ENCODE measurements at regions not wholly inside any gene's neighbourhood (a gene's known extent, or its start where the extent isn't known, plus 50 kb on each side); places are given as distances from the start of the nearest gene placed in this dataset.

DNA sequence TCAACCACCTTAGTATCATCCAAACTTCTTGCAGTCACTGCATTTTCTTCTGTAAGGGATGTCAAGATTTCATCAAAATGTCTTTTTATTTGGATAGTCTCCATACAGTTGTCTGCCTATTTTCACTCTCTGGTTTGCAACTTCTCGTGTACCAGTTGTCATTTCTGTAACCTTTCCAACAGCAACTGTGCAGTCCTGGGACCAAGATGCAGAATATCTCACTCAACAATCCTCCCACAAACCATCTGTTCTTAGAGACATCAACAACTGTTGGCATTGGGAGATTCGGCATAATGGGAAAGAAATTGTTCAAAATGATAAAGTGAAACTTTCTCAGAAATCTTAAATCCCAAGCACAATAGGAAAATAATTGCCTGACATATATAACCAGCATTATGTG lies 933.6 kb upstream of the SLC39A10 start:
- DNase-seq (ENCODE audit: insufficient read length, low spot score), result no peak
- TF ChIP-seq, protein P1, sequence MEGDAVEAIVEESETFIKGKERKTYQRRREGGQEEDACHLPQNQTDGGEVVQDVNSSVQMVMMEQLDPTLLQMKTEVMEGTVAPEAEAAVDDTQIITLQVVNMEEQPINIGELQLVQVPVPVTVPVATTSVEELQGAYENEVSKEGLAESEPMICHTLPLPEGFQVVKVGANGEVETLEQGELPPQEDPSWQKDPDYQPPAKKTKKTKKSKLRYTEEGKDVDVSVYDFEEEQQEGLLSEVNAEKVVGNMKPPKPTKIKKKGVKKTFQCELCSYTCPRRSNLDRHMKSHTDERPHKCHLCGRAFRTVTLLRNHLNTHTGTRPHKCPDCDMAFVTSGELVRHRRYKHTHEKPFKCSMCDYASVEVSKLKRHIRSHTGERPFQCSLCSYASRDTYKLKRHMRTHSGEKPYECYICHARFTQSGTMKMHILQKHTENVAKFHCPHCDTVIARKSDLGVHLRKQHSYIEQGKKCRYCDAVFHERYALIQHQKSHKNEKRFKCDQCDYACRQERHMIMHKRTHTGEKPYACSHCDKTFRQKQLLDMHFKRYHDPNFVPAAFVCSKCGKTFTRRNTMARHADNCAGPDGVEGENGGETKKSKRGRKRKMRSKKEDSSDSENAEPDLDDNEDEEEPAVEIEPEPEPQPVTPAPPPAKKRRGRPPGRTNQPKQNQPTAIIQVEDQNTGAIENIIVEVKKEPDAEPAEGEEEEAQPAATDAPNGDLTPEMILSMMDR (IDR thresholded peaks at IDR 0.05; ENCODE audit: insufficient read depth, missing control alignments), result no peak
- FAIRE-seq, result no peak

DNA sequence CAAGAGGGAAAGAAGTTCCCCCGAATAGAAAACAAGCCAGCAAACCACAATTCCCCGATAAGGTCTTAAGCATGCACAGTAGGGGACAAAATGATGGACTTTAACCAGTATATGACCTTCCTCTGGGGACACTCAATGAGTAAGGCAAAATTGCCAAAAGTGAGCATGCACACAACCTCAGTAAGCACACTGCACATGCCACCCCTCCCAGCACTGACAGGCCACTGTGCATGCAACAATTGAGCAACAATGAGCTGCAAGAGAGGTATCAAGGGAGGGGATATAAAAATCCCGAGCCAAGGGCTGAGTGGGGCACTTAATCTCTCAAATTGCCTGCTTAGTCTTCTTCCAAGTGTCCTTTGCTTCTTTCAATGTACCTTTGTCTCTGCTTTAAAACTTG lies 935.8 kb upstream of the SLC39A10 start:
- no peak for FAIRE-seq
- TF ChIP-seq, protein P1 (IDR thresholded peaks at IDR 0.05; ENCODE audit: insufficient read depth, missing control alignments), result no peak
- DNase-seq (ENCODE audit: insufficient read length, low spot score), result no peak

DNA sequence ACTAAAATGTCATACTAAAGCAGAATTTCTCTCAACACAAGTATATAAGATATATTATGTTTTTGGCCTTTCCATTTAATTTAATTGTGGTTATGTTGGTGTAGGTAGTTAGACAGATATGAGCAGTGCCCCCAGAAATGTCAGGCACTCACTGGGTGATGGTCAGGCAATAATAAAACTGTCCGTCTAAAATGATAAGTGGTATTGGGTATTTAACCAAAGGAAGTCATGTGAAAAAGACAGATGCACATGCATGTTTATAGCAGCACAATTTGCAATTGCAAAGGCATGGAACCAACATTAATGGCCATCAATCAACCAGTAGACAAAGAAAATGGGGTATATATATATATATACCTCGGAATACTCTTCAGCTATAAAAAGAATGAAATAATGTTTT lies 936.6 kb upstream of the SLC39A10 start:
- DNase-seq (ENCODE audit: insufficient read length, low spot score) (no peak), FAIRE-seq (no peak)
- TF ChIP-seq, protein P1 (IDR thresholded peaks at IDR 0.05; ENCODE audit: insufficient read depth, missing control alignments), result no peak

DNA sequence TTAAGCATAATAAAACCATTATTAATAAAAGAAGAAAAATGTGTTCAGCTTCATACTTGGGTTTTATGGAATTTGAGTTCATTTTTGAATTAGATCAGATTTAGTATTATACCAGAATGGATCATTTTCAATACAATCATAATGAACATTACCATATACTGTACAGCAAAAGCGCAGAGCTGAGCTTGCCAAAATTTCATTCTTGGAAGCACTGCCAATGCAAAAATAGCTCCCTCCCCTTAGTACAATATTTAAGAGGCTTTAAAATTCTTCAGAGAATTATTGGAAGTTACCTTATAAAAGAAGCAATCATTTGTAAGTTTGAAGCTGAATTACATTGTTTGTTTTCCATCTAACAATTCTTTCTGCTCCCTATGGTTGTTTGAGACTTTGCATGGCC lies 938.1 kb upstream of the SLC39A10 start:
- no peak for FAIRE-seq
- DNase-seq (ENCODE audit: insufficient read length, low spot score), result no peak
- TF ChIP-seq, protein P1 (IDR thresholded peaks at IDR 0.05; ENCODE audit: insufficient read depth, missing control alignments), result no peak

DNA sequence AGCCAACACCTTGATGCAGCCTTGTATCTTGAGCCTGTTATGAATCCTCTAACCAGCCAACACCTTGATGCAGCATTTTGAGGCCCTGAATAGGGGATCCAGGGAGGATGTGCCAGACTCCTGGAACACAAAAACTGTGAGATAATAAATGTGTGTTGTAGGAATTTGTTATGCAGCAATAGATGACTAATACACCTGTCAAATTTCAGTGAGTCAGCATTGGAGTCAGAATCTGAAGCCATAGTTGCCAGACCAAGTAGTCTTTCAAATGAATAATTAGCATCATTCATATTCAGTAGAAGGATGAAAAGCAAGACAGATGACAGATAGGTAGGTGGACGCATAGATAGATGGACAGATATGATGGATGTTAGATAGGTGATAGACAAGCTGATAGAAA lies 942.5 kb upstream of the SLC39A10 start:
- DNase-seq (ENCODE audit: insufficient read length, low spot score) (no peak), FAIRE-seq (no peak)
- TF ChIP-seq, protein P1 (IDR thresholded peaks at IDR 0.05; ENCODE audit: insufficient read depth, missing control alignments), result no peak

DNA sequence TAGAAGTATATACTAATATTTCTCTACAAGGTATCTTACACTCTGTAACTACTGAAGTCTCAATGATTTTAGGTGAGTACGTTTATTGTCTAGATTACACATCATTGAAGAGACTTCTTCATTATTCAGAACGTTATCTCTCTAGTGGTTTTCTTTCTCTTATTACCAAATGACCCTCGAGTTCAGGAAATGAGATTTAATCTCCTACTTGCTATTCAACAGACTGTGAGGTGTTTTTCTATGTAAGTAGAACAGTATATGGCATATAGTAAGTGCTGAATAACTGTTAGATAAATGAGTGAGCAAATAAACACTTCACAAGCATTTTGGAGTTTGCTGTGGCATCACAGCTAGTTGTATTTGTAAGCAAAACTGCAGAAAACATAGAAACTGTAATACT lies 947.2 kb upstream of the SLC39A10 start:
- FAIRE-seq (no peak), DNase-seq (ENCODE audit: insufficient read length, low spot score) (no peak)
- TF ChIP-seq, protein P1 (IDR thresholded peaks at IDR 0.05; ENCODE audit: insufficient read depth, missing control alignments), result no peak

DNA sequence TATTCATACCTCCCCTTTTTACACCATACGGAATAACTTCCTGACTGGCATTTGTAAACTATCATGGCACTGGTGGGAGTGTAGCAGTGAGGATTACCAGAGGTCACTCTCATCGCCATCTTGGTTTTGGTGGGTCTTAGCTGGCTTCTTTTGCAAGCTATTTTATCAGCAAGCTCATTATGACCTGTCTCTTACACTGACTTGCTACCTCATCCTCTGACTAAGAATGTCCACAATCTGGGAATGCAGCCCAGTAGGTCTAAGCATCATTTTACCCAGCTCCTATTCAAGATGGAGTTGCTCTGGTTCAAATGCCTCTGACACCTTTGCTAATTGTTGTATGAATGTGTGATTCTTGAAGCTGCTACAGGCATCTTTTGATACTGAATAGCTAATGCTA lies 950.8 kb upstream of the SLC39A10 start:
- no peak for DNase-seq (ENCODE audit: insufficient read length, low spot score)
- TF ChIP-seq, protein P1 (IDR thresholded peaks at IDR 0.05; ENCODE audit: insufficient read depth, missing control alignments), result no peak
- no peak for FAIRE-seq

All from D721Med (cell line).